ENCODE measurements at regions not wholly inside any gene's neighbourhood (a gene's known extent, or its start where the extent isn't known, plus 50 kb on each side); places are given as distances from the start of the nearest gene placed in this dataset.

GRCh38 chr15:98040146-98040545 is 79.6 kb downstream of the ARRDC4 start:
- intact Hi-C loops (cut with DNase I; ENCODE audit: low total_unique reads) = no loop called here

GRCh38 chr15:98043160-98044014 is 82.9 kb downstream of the ARRDC4 start:
- no peaks in the 10 kb centered on the region for H3K36me3 ChIP-seq (ENCODE audit: low read depth, missing control alignments)
- WGBS, 2 donors = 85 to 86% methylated on average over 16 to 23 of the region's 23 CpGs
- no peak for DNase-seq
- no peaks in the 10 kb centered on the region for H3K27me3 ChIP-seq
- no peak overlapping the region for H3K4me3 ChIP-seq
- TF ChIP-seq CTCF (IDR thresholded peaks at IDR 0.05) (no peak), POLR2A (IDR thresholded peaks at IDR 0.05) (no peak)
- no peak overlapping the region for H3K27ac ChIP-seq
- H3K9me3 ChIP-seq = no peaks in the 10 kb centered on the region
- intact Hi-C loops (cut with DNase I; ENCODE audit: low total_unique reads) = no loop called here
- H3K4me1 ChIP-seq = no peaks in the 10 kb centered on the region

More at GRCh38 chr15:98040146-98040545, 79.6 kb downstream of the ARRDC4 start:
- 88% methylated on average over 5 of the region's 5 CpGs for WGBS, 2 donors
- Histone ChIP-seq H3K9me3 (no peaks in the 10 kb centered on the region), H3K36me3 (ENCODE audit: low read depth, missing control alignments) (no peaks in the 10 kb centered on the region), H3K4me1 (no peaks in the 10 kb centered on the region), H3K27me3 (no peaks in the 10 kb centered on the region), H3K27ac (no peak overlapping the region), H3K4me3 (no peak overlapping the region)
- DNase-seq = no peak
- TF ChIP-seq CTCF (IDR thresholded peaks at IDR 0.05) (no peak), POLR2A (IDR thresholded peaks at IDR 0.05) (no peak)

- intact Hi-C loops (cut with DNase I; ENCODE audit: low total_unique reads) = no loop called here
- H3K9me3 ChIP-seq = no peaks in the 10 kb centered on the region
- WGBS, 2 donors = 87 to 93% methylated on average over 2 to 3 of the region's 3 CpGs
Observed at GRCh38 chr15:98051734-98052133, 91.2 kb downstream of the ARRDC4 start.

GRCh38 chr15:98057453-98057852 is 97.0 kb downstream of the ARRDC4 start:
- Histone ChIP-seq H3K4me3 (no peak overlapping the region), H3K4me1 (no peaks in the 10 kb centered on the region), H3K27me3 (no peaks in the 10 kb centered on the region), H3K27ac (no peak overlapping the region), H3K36me3 (ENCODE audit: low read depth, missing control alignments) (no peaks in the 10 kb centered on the region), H3K9me3 (no peaks in the 10 kb centered on the region)
- TF ChIP-seq POLR2A (IDR thresholded peaks at IDR 0.05) = no peak
- TF ChIP-seq CTCF (IDR thresholded peaks at IDR 0.05) = no peak
- intact Hi-C loops (cut with DNase I; ENCODE audit: low total_unique reads) = no loop called here
- no peak for DNase-seq
- WGBS, 2 donors = 64 to 88% methylated on average over 1 of the region's 1 CpG

More at GRCh38 chr15:98051734-98052133, 91.2 kb downstream of the ARRDC4 start:
- Histone ChIP-seq H3K4me1 (no peaks in the 10 kb centered on the region), H3K36me3 (ENCODE audit: low read depth, missing control alignments) (no peaks in the 10 kb centered on the region), H3K4me3 (no peak overlapping the region), H3K27ac (no peak overlapping the region), H3K27me3 (no peaks in the 10 kb centered on the region)
- TF ChIP-seq CTCF (IDR thresholded peaks at IDR 0.05) = no peak
- DNase-seq = no peak

GRCh38 chr15:98062869-98063268 is 102.4 kb downstream of the ARRDC4 start:
- intact Hi-C loops (cut with DNase I; ENCODE audit: low total_unique reads) = no loop called here
- Histone ChIP-seq H3K9me3 (no peaks in the 10 kb centered on the region), H3K4me3 (no peak overlapping the region), H3K27ac (no peak overlapping the region), H3K4me1 (no peaks in the 10 kb centered on the region), H3K27me3 (no peaks in the 10 kb centered on the region), H3K36me3 (ENCODE audit: low read depth, missing control alignments) (no peaks in the 10 kb centered on the region)
- no peak for DNase-seq
- TF ChIP-seq CTCF (IDR thresholded peaks at IDR 0.05) (no peak), POLR2A (IDR thresholded peaks at IDR 0.05) (no peak)
- 50 to 70% methylated on average over 3 of the region's 3 CpGs for WGBS, 2 donors
